Adrenal gland (tissue), 9 donors: ENCODE measurements at regions not wholly inside any gene's neighbourhood (a gene's known extent, or its start where the extent isn't known, plus 50 kb on each side); places are given as distances from the start of the nearest gene placed in this dataset.

Source experiments
- DNase-seq, 7 donors: peaks; one replicate each; pipeline ENCODE4 v3.0.0-alpha.2; 2019 to 2020
- H3K27ac ChIP-seq, 5 donors: fragments of 200-600 bp; sonication (generic) in 4 of 5; 1 replicate in 3 of 5; 2 replicates in 2 of 5; pipeline versions ENCODE4 v1.5.1 to v1.8.0; 2016 to 2020; ENCODE audit warnings: mild to moderate bottlenecking in 1 of 5
- H3K27me3 ChIP-seq: fragments of 200-600 bp; 2 replicates; pipeline ENCODE4 v1.8.0; 2021
- H3K36me3 ChIP-seq, 2 donors: fragments of 200-600 bp; replicated peaks in 1 of 2; 1 replicate in 1 of 2; 2 replicates in 1 of 2; pipeline versions ENCODE4 v1.5.1 to v1.8.0; 2018 to 2022
- H3K4me1 ChIP-seq, 2 donors: fragments of 200-600 bp; replicated peaks in 1 of 2; 1 replicate in 1 of 2; 2 replicates in 1 of 2; pipeline versions ENCODE4 v1.5.1 to v1.8.0; 2018 to 2021
- H3K4me3 ChIP-seq, 4 donors: fragments of 200-600 bp; sonication (generic) in 3 of 4; one replicate each; pipeline ENCODE4 v1.5.1; 2016 to 2018
- H3K9me3 ChIP-seq, 3 donors: fragments of 200-600 bp; sonication (generic) in 1 of 3; replicated peaks in 1 of 3; 1 replicate in 2 of 3; 2 replicates in 1 of 3; pipeline versions ENCODE4 v1.5.1 to v1.8.0; 2016 to 2021
- CTCF ChIP-seq, 6 experiments: fragments of 450-650 bp in 4 of 6; fragments of 200-600 bp in 2 of 6; sonication (generic) in 1 of 6; IDR thresholded peaks; 1 replicate in 5 of 6; 2 replicates in 1 of 6; pipeline versions ENCODE4 v1.5.1 to v1.8.0; 2016 to 2021; ENCODE audit warnings: antibody characterized with exemption in 6 of 6, mild to moderate bottlenecking in 2 of 6, moderate library complexity in 1 of 6
- POLR2A ChIP-seq, 2 donors: fragments of 450-650 bp; IDR thresholded peaks; one replicate each; pipeline ENCODE4 v1.6.1; 2017; ENCODE audit warnings: antibody characterized with exemption in 2 of 2, mild to moderate bottlenecking in 2 of 2, moderate library complexity in 1 of 2
- WGBS, 4 donors: extraction: QIAGEN DNeasy Blood & Tissue Kit in 2 of 4; methylation state at CpG; one replicate each; pipeline versions ENCODE4 v1.1.5 to v1.1.7; 2013 to 2017; 5-methylcytosine and 5-hydroxymethylcytosine counted together
- intact Hi-C, 2 donors: fragments of 100-400 bp; cut with DNase I; formaldehyde crosslinking; loops; one replicate each; pipeline versions ENCODE4 v1.14.1 to v1.15.0; 2022 to 2023
- donor health status: healthy with polysubstance abuse.
- donor health status: Bipolar disorder and iron deficiency.
- donor health status: DM: yes; HTN: yes; CAD: no.
- donor health status: DM: no; HTN: no; CAD: no.
- donor health status: DM: no; HTN: no; CAD: no.

GRCh38 chr2:43027097-43027873 lies 199.1 kb downstream of the ZFP36L2 start:
- DNase-seq: no peak
- WGBS, 4 donors: 79 to 82% (median 82%) methylated on average over 19 to 21 of the region's 21 CpGs
- TF ChIP-seq POLR2A (IDR thresholded peaks at IDR 0.05) (no peak), CTCF (IDR thresholded peaks at IDR 0.05) (no peak)
- no peak overlapping the region for H3K4me3 ChIP-seq
- no peaks in the 10 kb centered on the region for H3K27me3 ChIP-seq
- no peaks in the 10 kb centered on the region for H3K9me3 ChIP-seq
- intact Hi-C loops: loop anchor here (5.0 to 10.0 kb wide), 3 partner anchors 52 to 205 kb away; no protein-coding TSS in a partner anchor
- H3K36me3 ChIP-seq: no peaks in the 10 kb centered on the region
- peaks cover 6 to 8% of the 10 kb centered on the region in 2 donors for H3K4me1 ChIP-seq
- no peak overlapping the region for H3K27ac ChIP-seq

GRCh38 chr2:43026426-43027096 lies 199.8 kb downstream of the ZFP36L2 start:
- no peak overlapping the region for H3K27ac ChIP-seq
- TF ChIP-seq CTCF (IDR thresholded peaks at IDR 0.05): no peak
- TF ChIP-seq POLR2A (IDR thresholded peaks at IDR 0.05): no peak
- no peaks in the 10 kb centered on the region for H3K27me3 ChIP-seq
- 75 to 92% (median 83%) methylated on average over 15 to 17 of the region's 17 CpGs for WGBS, 4 donors
- H3K36me3 ChIP-seq: no peaks in the 10 kb centered on the region
- no peak for DNase-seq
- no peak overlapping the region for H3K4me3 ChIP-seq
- intact Hi-C loops: loop anchor here (5.0 to 10.0 kb wide), 3 partner anchors 52 to 206 kb away; no protein-coding TSS in a partner anchor
- no peaks in the 10 kb centered on the region for H3K9me3 ChIP-seq
- H3K4me1 ChIP-seq: peaks cover 0 to under 1% of the 10 kb centered on the region in 2 donors

GRCh38 chr2:43025709-43026295 lies 200.6 kb downstream of the ZFP36L2 start:
- Histone ChIP-seq H3K4me3 (no peak overlapping the region), H3K36me3 (no peaks in the 10 kb centered on the region), H3K4me1 (no peaks in the 10 kb centered on the region), H3K27me3 (no peaks in the 10 kb centered on the region), H3K27ac (peak overlapping the region in 2 of 5 donors; percentile 30 to 48), H3K9me3 (no peaks in the 10 kb centered on the region)
- no peak for DNase-seq
- no peak for TF ChIP-seq CTCF (IDR thresholded peaks at IDR 0.05)
- TF ChIP-seq POLR2A (IDR thresholded peaks at IDR 0.05): no peak
- intact Hi-C loops: loop anchor here (5.0 to 10.0 kb wide), 3 partner anchors 51 to 206 kb away; no protein-coding TSS in a partner anchor
- 77 to 87% (median 84%) methylated on average over 4 to 5 of the region's 5 CpGs for WGBS, 4 donors

GRCh38 chr2:43024515-43025011 lies 201.8 kb downstream of the ZFP36L2 start:
- intact Hi-C loops: loop anchor here (5.0 to 10.0 kb wide), 3 partner anchors 50 to 208 kb away; no protein-coding TSS in a partner anchor
- Histone ChIP-seq H3K27me3 (no peaks in the 10 kb centered on the region), H3K4me1 (no peaks in the 10 kb centered on the region), H3K4me3 (no peak overlapping the region), H3K9me3 (no peaks in the 10 kb centered on the region), H3K36me3 (no peaks in the 10 kb centered on the region), H3K27ac (peak overlapping the region in 1 of 5 donors; percentile 48)
- whole genome bisulfite sequencing, 4 donors: 49 to 55% (median 52%) methylated on average over 8 to 9 of the region's 9 CpGs
- TF ChIP-seq POLR2A (IDR thresholded peaks at IDR 0.05): no peak
- TF ChIP-seq CTCF (IDR thresholded peaks at IDR 0.05): peak; percentile 63 to 90 (median 80)
- DNase-seq: peak; percentile 52 to 78 (median 71)
